ENCODE measurements at regions not wholly inside any gene's neighbourhood (a gene's known extent, or its start where the extent isn't known, plus 50 kb on each side); places are given as distances from the start of the nearest gene placed in this dataset.

- TF ChIP-seq CTCF (IDR thresholded peaks at IDR 0.05; ENCODE audit: extremely low read depth in 1 of 2, insufficient read depth in 1 of 2, low read depth in 1 of 2, low read length in 2 of 2) (no peak), MAX (IDR thresholded peaks at IDR 0.05; ENCODE audit: insufficient read depth, insufficient read length) (no peak), POLR2AphosphoS5 (IDR thresholded peaks at IDR 0.05; ENCODE audit: insufficient read depth, low read depth, low read length) (no peak), EZH2 (IDR thresholded peaks at IDR 0.05; ENCODE audit: borderline replicate concordance, low read depth, low read length, severe bottlenecking) (no peak), POLR2A (IDR thresholded peaks at IDR 0.05; ENCODE audit: low read depth, low read length) (no peak), MYC (IDR thresholded peaks at IDR 0.05; ENCODE audit: low read depth, low read length) (no peak), JUN (IDR thresholded peaks at IDR 0.05; ENCODE audit: borderline replicate concordance, insufficient read depth, insufficient read length, low read depth) (no peak), FOS (IDR thresholded peaks at IDR 0.05; ENCODE audit: borderline replicate concordance, insufficient read depth, low read length) (no peak)
Observed at GRCh38 chr9:88692827-88693226, 157.8 kb downstream of the NXNL2 start.

Measured in endothelial cell of umbilical vein (primary cell).